A673 (cell line): ENCODE measurements at regions not wholly inside any gene's neighbourhood (a gene's known extent, or its start where the extent isn't known, plus 50 kb on each side); places are given as distances from the start of the nearest gene placed in this dataset.

Experiments used
- BruUV-seq: library from RNA; stranded (reverse); fragments of 400-500 nt; replicated peaks from 2 replicates; lab custom pipeline; 2021; lab: Mats Ljungman, UMichigan
- CTCF ChIA-PET: fragments of 300-600 bp; sonication (Branson Sonifier 250); formaldehyde crosslinking; loops from one replicate; lab custom pipeline; 2022; ENCODE audit warnings: antibody characterized with exemption; lab: Charles Lee
- POLR2A ChIA-PET: fragments of 300-600 bp; sonication (Branson Sonifier 250); formaldehyde crosslinking; loops from one replicate; lab custom pipeline; 2022; ENCODE audit warnings: antibody characterized with exemption; ENCODE audit not compliant: low non-redundant PET; lab: Charles Lee
- DNase-seq: peaks from one replicate; pipeline ENCODE4 v3.0.0-alpha.2; 2015; ENCODE audit warnings: low spot score
- H3K27ac ChIP-seq: fragments of 200-600 bp; sonication (generic); 2 replicates; pipeline ENCODE4 v1.5.1; 2016; ENCODE audit warnings: mixed run types, low read depth, mild to moderate bottlenecking, mixed read lengths, antibody characterized with exemption, low read length; ENCODE audit not compliant: poor library complexity, severe bottlenecking
- H3K27me3 ChIP-seq: fragments of 200-600 bp; sonication (generic); replicated peaks from 2 replicates; pipeline ENCODE4 v1.6.1; 2017; ENCODE audit warnings: mixed run types, low read depth, mild to moderate bottlenecking, mixed read lengths, antibody characterized with exemption, low read length; ENCODE audit not compliant: insufficient read depth, poor library complexity
- H3K36me3 ChIP-seq: fragments of 200-600 bp; sonication (generic); 2 replicates; pipeline ENCODE4 v1.6.1; 2016; ENCODE audit warnings: mixed run types, mild to moderate bottlenecking, mixed read lengths, antibody characterized with exemption, low read length; ENCODE audit not compliant: insufficient read depth, poor library complexity, severe bottlenecking
- H3K4me1 ChIP-seq: fragments of 200-600 bp; sonication (generic); 2 replicates; pipeline ENCODE4 v1.6.1; 2017; ENCODE audit warnings: mixed run types, mild to moderate bottlenecking, mixed read lengths, antibody characterized with exemption, low read length; ENCODE audit not compliant: insufficient read depth, poor library complexity, severe bottlenecking
- H3K4me3 ChIP-seq: fragments of 200-600 bp; sonication (generic); 2 replicates; pipeline ENCODE4 v1.5.1; 2016; ENCODE audit warnings: low read depth, mixed run types, mild to moderate bottlenecking, mixed read lengths, low read length; ENCODE audit not compliant: poor library complexity, severe bottlenecking
- H3K9me3 ChIP-seq: fragments of 200-600 bp; sonication (generic); 2 replicates; pipeline ENCODE4 v1.6.1; 2016; ENCODE audit warnings: mixed run types, low read depth, mild to moderate bottlenecking, mixed read lengths, antibody characterized with exemption, low read length; ENCODE audit not compliant: poor library complexity, severe bottlenecking
- EZH2 ChIP-seq: fragments of 200-600 bp; sonication (generic); IDR thresholded peaks from 2 replicates; pipeline ENCODE4 v1.6.1; 2017; ENCODE audit warnings: borderline replicate concordance, low read depth, mild to moderate bottlenecking, mixed read lengths, antibody characterized with exemption, low read length; ENCODE audit not compliant: poor library complexity, severe bottlenecking
- intact Hi-C: fragments of 100-400 bp; cut with micrococcal nuclease; formaldehyde crosslinking; loops from one replicate; pipeline ENCODE4 v1.10.0; 2022; ENCODE audit not compliant: unreplicated experiment
- TF ChIP-seq, protein P1 (sequence below): fragments of 300-800, 200-600 bp; sonication (generic); conservative IDR thresholded peaks from 2 replicates; pipeline ENCODE4 v1.5.1; 2017; ENCODE audit warnings: low read depth, mild to moderate bottlenecking, antibody characterized with exemption, low read length, moderate library complexity, mixed read lengths

DNA sequence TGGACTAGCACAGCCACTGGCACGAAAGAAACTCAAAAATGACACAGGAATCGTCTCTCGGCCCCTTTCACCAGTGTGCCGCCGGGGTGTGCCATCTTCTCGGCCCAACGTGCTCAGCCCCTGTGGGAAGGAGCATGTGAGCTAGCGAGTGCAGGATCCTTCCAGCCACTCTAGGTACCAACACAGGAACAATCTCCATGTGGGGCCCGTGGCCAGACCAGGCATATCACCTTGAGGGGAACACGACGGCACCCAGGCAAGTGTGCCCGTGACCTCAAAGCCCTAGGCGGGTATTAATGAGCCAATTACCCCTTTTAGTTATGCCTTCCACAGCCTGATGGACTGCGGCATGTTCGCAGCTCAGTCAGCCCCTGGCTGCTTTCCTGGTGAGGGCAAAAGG, 231.5 kb downstream of the FAT4 start:
- TF ChIP-seq EZH2, result no peak
- TF ChIP-seq, protein P1, sequence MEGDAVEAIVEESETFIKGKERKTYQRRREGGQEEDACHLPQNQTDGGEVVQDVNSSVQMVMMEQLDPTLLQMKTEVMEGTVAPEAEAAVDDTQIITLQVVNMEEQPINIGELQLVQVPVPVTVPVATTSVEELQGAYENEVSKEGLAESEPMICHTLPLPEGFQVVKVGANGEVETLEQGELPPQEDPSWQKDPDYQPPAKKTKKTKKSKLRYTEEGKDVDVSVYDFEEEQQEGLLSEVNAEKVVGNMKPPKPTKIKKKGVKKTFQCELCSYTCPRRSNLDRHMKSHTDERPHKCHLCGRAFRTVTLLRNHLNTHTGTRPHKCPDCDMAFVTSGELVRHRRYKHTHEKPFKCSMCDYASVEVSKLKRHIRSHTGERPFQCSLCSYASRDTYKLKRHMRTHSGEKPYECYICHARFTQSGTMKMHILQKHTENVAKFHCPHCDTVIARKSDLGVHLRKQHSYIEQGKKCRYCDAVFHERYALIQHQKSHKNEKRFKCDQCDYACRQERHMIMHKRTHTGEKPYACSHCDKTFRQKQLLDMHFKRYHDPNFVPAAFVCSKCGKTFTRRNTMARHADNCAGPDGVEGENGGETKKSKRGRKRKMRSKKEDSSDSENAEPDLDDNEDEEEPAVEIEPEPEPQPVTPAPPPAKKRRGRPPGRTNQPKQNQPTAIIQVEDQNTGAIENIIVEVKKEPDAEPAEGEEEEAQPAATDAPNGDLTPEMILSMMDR, result no peak
- no peak for DNase-seq
- Histone ChIP-seq H3K4me1 (peaks cover 17% of the 10 kb centered on the region), H3K27ac (no peak overlapping the region), H3K36me3 (no peaks in the 10 kb centered on the region), H3K27me3 (no peaks in the 10 kb centered on the region), H3K9me3 (no peaks in the 10 kb centered on the region), H3K4me3 (no peak overlapping the region)
- ChIA-PET CTCF (no interaction called here), POLR2A (no interaction called here)
- BruUV-seq, result no TSS peak
- intact Hi-C loops, result no loop called here

- Histone ChIP-seq H3K36me3 (no peaks in the 10 kb centered on the region), H3K27ac (no peak overlapping the region), H3K4me3 (no peak overlapping the region), H3K9me3 (no peaks in the 10 kb centered on the region), H3K4me1 (peaks cover under 1% of the 10 kb centered on the region), H3K27me3 (no peaks in the 10 kb centered on the region)
- TF ChIP-seq, protein P1, result no peak
- no peak for TF ChIP-seq EZH2
- ChIA-PET CTCF (no interaction called here), POLR2A (no interaction called here)
- intact Hi-C loops, result no loop called here
- no TSS peak for BruUV-seq
- no peak for DNase-seq
Observed at GRCh38 chr4:125547836-125548235, 233.1 kb downstream of the FAT4 start.

DNA sequence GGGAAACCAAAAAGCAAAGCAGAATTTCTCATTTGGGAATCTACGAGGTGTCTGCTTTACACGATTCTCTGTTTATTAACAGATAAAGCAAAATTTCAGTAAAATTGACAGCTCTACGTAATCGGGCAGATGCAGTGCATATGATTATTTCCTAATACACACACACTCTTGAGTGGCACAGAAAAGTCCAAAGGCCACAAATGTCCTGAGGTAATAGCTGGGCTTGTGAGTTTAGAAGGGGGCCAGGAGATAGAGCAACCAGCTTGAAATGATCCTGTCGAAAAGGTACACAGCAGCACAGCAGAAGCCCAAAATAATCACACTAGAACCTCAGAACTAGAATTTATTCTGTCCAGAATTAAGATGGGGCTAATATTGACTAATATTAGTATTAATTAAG, 236.0 kb downstream of the FAT4 start:
- Histone ChIP-seq H3K36me3 (no peaks in the 10 kb centered on the region), H3K9me3 (no peaks in the 10 kb centered on the region), H3K4me1 (no peaks in the 10 kb centered on the region), H3K27me3 (no peaks in the 10 kb centered on the region), H3K27ac (no peak overlapping the region), H3K4me3 (no peak overlapping the region)
- TF ChIP-seq, protein P1, result no peak
- no peak for TF ChIP-seq EZH2
- DNase-seq, result no peak
- ChIA-PET CTCF (no interaction called here), POLR2A (no interaction called here)
- no TSS peak for BruUV-seq
- intact Hi-C loops, result no loop called here
